NCI-H1105 (cell line): ENCODE measurements at regions not wholly inside any gene's neighbourhood (a gene's known extent, or its start where the extent isn't known, plus 50 kb on each side); places are given as distances from the start of the nearest gene placed in this dataset.
A peak's percentile ranks its signal among the peaks of the same experiment; 100 is the strongest.

Experiments
- DNase-seq: peaks from one replicate; lab custom pipeline; 2025; lab: John Stamatoyannopoulos, UW

DNA sequence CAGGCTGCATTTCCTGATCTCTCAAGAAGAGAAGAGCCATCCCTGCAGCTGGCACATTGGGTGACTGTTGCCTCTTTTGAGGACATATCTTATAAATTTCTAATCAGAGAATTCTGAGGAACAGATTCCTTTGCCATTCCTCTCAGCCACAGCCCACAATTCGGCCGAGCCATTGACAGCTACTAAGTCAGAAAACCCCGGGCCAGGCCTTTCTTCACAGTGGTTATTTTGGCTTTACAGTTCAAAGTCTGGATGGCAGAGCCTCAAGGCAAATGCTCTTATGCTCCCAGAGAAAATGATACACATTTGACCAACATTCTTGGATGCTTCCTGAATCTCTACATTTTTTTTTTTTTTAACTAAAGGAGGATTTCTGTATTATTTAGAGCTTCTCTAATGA lies 138.4 kb upstream of the FRMD6 start:
- DNase-seq = no peak

DNA sequence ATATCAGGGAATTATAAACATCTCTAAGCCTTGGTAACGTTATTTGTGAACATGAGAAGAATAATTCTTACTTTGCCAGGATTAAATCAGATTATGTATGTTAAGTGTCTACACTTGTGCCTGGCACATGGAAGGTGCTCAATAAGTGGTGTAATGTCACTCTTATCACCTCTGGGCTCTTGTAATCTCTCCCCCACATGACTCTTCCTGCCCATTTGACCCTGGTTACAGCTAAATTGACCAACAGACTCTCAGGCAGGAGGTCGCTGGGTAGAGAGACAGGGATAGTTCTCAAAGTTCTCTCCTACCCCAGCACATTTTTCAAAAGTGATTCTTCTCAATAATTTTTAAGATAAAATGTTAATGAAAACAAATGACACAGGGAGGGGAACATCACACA lies 137.8 kb upstream of the FRMD6 start:
- DNase-seq = no peak

DNA sequence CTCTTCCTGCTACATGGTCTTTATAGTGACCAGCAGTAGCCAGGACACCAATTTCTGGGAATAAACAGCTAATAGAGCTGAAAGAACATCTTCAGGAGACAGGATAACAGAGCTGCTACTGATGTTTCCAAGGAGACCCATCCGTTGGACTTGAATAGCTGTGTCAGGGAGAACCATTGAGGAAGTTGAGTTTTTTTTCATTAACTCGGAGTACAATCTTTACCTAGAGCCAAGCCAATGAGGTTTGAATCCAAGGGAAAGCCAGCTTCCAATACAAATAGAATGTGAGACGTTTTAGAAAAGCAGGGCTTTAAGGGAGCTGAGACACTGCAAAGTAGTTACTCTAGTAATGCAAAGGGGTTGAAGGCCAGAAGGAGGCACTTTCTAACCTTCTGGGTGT lies 136.1 kb upstream of the FRMD6 start:
- no peak for DNase-seq

DNA sequence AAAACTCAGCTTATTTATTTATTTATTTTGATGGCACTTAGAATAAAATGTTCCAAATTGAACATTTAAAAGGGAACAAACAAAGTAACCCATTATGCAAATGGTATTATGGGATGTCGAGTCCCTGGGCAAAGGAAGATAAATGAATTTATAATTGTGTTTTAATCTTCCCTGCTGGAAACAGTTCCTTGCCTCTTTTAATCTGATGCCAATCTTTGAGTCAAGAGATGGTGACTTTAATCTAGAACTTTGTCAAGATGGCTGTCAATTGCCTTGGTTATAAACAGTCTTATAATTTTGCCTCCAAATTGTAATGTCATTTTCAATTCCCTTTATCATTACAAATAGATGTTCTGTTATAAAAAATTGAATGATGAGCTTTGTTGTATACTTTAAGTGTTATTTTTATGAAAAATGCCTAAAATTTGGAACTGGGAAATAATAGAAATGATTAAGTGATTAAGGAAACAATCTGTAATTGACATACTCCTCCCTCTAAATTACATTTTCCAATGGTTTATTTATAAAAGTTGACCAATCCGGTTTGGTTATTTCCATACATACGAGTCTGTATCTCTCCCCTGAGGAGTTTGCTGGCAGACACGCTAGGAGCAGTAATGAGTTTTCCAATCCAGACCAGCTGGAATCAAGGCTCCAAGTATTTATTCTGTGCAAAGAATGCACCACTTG lies 134.9 kb upstream of the FRMD6 start:
- peak; percentile 65 for DNase-seq

DNA sequence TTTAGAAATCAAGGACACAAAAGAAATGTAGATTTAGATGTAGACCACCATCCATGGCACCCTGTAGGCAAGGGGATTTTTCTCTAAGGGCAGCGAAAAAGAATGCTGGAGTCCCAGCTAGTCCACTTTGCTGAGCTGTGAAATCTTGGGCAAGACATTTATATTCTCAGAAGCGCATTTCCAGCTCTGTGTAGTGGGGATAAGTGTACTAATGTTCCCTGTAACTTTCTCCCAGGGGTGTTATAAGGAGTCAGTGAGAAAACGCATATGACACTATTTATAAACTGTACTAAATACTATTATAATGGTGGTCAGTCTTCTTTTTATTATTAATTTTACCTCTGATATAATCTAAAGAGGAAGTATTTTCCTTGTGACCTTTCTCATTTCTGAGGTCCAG lies 133.4 kb upstream of the FRMD6 start:
- DNase-seq = no peak

DNA sequence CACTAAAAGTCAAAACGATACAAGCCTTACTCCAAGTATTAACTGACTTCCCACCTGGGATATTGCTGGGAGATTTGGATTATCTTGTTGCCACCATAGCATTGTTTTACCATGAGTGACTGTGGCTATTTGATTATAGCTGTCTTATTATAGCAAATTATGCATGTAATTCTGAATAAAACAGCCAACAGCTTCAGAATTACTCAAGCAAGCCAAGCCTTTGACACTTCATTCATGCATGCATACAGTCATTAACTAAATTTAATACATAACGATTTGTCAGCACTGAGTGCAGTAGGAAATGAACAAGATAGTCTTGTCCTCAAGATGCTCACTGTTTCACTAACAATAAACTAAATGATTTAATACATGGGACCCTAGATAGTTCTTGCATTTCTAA lies 133.0 kb upstream of the FRMD6 start:
- no peak for DNase-seq

DNA sequence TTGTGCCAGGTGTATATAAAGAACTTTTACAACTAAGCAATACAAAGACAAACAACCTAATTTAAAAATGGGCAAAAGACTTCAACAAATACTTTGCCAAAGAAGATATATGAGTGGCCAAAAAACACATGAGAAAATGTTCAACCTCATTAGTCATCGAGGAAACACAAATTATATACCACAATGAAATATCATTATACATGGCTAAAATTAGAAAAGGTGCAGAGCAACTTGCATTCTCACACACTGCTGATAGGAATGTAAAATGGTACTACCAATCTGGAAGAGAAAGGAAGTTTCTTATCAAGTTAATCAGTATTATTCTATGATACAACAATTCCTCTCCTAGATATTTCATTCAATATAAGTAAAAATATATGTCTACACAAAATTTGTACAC lies 131.6 kb upstream of the FRMD6 start:
- no peak for DNase-seq

DNA sequence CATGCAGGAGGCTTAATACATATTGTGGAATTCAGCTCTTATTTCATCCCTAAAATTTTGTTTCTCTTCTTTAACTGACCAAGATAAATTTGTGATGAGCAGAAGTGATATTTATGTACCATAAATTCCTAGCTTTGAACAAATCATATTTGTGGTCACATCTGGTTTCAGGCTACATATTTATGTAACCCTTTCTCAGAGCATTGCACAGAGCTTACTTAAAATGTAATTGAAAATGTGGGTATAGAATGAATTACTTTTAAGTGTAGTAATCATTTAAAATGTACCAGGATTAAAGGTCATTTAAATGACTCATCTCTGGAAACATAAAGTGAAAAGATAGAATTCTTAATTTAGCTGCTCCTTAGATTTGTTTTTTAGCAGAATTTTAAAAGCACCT lies 129.9 kb upstream of the FRMD6 start:
- DNase-seq = no peak

DNA sequence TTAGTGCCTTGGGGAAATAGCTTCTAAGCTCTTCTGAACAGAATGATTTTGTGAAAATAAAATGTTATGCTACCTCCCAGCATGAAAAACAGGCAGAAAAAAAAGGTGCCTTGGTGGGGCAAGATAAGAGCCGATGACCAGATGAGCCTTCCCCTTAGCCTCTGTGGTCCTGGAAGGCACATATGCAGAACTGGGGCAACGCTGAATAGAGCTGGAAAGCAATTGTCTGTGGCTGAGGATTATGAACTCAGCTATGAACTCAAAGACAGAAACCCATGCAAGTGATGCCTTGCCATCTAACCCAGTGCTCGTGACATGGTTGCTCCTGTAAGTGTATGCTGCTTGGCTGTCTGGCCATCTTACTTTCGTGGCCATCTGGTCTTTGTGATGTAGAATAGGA lies 128.5 kb upstream of the FRMD6 start:
- DNase-seq = no peak

DNA sequence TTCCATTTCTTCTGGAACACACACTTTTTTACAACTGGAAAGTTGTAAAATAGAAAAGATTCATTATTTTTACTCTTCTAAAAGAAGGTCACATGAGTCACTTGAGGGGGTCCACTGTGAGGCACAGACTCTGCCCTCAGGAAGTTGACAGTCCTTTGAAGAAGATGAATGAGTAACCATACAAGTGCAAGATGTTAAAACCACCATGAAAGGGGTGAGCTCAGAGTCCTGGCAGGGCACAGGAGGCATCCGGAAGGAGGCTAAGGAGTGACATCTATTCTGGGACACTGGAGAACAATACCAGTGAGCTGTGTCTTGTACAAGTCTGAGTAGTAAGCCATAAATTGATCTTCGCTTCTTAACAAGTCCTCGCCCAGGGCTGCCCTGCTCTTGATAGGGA lies 126.0 kb upstream of the FRMD6 start:
- no peak for DNase-seq

DNA sequence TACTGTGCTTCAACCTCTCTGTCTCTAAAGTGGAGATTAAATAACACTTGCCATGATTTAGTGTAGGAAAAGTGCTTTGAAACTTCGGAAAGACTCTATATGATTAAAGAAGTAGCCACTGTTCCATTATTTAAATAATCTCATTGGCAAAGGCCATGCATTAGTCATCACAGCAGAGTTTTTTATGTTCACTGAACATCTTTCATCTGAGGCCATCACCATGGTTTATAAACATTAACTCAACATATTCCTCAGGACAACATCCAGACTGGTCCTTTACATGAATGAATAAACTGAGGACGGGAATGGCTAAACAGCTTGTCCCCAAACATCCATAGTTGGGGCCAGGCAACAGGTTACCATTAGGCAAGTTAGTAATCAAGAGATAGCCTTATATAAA lies 124.6 kb upstream of the FRMD6 start:
- no peak for DNase-seq

DNA sequence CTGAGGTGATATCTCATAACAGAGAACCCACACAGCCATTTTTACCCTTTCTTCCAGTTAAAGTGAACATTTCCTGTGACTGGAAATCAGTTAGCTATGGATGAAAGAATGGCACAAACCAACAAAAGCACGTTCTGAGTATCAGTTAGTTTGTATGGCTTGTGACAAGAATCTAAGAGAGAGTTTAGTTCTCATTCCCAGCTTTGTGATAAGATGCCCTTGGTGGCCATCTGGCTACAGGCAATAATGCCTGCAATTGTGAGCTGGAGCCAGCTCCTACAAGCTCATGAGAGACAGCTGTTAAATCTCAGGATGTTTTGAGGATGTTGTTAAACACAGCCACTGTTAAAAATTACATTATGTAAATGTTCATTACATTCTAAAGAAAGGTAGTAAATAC lies 122.0 kb upstream of the FRMD6 start:
- no peak for DNase-seq

DNA sequence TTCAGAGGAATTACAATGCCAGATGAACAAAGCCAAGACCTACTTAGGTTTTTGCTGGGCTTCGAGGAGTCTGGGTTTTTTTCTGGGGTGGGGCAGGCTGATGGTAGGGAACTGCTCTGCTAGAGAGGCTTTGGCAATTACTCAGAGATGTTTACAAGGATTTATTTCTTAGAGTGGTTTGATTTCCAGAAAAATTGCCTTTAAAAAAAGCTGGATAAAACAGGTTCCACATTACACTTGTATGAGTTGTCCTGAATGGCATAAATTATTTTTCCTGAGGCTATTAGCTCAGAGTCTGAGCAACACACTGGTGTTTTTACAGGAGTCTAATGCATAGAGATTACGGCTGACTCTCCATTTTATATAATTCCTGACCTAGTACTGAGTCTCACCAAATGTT lies 118.5 kb upstream of the FRMD6 start:
- no peak for DNase-seq

DNA sequence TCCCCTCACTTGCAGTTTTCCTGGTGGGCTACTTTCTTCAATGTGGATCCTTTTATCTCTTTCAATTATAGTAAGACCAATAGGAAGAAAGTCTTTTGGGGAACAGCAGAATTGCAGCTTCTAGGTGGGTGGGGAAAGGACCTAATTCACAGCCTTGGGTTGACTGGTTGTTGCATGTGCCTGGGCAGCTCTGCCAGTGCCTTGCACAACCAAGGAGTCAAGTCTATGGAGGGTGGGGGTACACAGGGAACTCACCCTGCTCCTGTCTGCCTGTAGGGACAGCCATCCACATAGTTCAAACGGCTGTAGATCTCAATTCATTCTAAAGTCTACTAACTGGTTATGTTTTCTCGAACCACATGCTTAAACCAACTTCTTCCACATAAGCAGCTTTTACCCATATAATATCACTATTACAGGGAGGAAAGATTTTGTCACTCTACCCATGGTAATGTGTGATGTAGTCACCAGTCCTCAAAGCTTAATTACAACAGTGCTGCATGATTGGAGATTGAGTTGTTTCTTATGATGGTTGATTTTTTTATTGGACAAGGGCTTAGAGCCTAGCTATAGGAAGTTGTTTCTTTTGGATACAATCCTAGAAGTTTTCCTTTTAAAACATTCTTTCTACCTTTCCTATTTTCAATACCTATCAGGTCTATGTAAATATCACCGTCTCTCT lies 117.7 kb upstream of the FRMD6 start:
- no peak for DNase-seq

DNA sequence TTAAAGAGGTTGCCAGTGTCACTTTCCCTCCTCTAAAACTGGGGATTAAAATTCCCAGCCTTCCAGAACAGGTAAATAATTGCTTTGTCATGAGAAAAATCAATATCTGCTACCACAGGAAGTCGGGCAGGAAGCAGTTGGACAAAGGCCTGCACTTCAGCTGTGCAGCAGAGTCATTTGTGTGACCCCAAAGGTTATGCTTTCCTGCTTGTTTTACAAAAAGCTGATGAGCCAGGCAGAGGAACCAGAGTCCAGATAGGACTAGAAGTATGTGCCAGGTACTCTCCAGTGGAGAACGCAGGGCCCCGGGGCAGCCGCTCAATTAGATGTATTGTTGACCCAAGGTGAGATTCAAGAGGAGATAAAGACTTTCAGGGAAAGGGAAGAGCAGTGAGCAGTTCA lies 117.1 kb upstream of the FRMD6 start:
- DNase-seq = no peak

DNA sequence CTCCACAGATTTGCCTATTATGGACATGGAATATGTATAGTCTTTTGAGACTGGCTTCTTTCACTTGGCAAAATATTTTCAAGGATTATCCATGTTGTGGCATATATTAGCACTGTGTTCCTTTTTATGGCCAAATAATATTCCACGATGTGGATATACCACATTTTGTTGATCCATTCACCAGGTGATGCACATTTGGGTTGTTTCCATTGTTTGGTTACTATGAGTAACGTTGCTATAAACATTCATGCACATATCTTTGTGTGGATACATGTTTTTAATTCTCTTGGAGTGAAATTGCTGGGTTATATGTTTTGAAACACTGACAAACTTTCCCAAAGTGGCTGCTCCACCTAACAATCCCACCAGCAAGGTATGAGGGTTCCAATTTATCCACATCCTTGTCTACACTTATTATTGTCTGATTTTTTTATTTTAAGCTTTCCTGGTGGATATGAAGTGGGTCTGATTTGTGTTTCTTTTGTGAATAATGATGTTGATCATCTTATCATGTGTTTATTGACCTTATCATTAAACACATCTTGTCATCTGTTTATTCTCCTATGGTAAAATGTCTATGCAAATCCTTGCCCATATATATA lies 116.2 kb upstream of the FRMD6 start:
- DNase-seq = no peak

DNA sequence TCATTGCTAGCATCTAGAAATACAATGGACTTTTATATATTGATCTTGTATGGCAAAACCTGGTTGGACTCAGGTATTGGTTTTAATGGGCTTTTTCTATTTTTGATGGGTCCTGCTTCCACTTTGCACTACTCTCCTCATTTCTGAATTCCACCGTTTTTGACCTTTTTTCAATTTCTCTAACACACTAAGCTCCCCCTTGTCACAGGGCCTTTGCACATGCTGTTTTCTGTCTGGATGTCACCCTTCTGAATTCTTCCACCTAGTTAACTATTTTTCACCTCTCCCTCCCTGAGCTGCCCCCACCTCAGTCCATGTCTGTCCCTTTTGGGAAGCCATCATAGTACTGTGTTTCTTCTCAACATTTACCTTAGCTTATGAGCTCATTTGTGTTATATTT lies 112.7 kb upstream of the FRMD6 start:
- DNase-seq = no peak

DNA sequence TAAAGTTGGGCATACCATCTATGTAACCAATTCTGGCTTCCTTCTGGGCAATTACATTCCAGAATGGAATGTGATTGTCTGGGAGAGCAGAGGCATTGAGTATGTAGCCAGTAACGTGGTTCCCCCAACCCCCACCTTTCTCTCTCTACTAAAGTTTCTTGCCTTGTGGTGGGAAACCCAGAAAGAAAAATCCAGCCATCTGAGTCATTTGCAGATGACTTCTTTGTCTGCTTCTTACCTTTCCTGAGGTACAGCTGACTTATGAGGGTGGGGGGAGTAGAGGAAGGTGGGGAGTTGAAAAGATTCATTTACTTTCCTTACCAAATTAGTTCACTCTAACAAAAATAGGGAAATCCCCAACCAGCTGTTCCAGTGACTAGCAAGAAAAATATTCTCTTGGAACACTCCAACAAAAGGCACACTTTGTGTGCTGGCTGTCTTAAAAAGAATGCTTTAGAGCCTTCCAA lies 112.1 kb upstream of the FRMD6 start:
- no peak for DNase-seq

DNA sequence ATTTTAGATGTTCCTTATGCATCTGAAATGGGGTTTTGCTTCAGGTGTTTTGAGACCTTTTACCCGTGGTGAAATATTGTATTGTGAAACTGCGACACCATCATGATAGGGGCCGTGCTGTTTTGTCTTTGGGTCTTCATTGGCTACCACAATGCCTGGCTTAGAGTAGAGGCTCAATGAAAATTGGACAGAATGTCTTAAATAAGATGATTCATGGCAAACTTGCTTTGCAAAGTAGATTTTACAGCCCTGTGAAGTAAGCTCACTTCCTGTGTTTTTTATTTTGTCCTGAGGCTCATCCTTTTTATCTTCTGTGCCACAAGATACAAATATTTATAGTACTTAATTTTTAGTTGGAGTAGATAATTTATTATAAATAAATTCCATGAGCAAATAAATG lies 111.3 kb upstream of the FRMD6 start:
- DNase-seq = no peak

DNA sequence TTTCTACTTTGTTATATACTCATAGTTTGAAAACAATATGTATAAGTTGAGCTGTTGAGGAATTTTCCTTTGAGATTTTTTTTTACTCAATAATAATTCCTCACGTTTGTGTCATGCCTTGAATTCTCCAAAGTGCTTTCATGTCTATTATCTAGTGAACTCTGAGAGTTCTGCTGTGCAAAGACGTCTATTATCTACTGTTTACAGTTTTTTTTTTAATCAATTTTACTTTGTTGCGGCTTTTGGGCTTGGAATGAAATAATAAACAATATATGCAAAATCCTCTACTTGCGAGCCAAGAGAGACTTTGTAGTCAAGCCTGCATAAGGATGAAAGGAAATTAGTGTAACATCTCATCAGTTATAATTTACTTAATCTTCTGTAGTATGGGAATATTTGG lies 107.2 kb upstream of the FRMD6 start:
- no peak for DNase-seq

DNA sequence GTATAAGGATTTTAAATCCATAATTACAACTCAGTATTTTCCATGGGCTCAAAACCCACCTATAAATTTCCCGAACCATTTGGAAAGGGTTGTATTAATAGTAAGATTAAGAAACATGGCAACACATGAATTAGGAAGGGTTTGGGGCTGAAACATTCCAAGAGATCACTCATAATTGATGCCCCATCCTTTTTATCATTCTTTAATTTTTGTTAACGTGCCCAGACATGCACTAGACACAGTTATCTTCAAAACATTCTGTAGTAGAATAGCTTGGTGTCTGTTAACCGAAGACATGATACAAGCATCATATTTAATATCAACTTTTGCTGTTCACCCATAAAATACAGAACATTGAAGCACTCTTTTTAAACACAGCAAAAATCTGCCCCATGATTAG lies 106.8 kb upstream of the FRMD6 start:
- no peak for DNase-seq

DNA sequence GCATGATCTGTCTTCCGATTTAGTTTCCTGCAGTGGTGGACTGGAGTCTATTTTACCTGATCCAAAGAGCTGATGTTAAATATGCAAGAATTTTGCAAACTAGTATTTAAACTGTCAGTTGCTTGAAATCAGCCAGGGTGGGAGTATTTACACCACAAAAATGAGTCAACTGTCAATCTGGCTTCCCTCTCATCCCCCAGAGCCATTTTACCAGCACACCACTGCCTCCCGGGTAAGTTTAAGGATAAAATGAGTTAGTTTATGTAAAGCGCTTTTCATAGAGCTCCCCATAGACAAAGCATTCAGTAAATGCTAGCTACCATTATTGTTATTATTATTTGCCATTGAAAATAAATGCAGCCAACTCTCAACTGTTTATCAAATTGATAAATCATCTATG lies 106.3 kb upstream of the FRMD6 start:
- no peak for DNase-seq

DNA sequence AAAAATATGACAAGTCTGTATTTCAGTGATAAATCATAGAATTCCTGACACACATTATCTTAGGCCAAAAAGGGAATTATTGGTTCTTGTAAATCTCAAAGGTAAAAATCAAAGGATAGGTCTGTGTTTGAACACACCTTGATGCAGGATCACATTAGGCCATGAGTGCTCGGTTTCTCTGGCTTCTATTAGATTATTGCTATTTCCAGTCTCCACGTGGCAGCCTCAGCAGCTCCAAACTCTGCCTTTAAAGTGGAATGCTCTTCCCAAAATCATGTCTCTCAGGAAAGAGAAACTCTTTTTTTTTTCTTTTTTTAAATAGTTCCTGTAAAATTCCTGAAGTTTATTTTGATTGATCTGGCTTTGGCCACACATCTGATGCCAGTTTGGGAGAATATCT lies 105.6 kb upstream of the FRMD6 start:
- no peak for DNase-seq
